ENCODE measurements at regions not wholly inside any gene's neighbourhood (a gene's known extent, or its start where the extent isn't known, plus 50 kb on each side); places are given as distances from the start of the nearest gene placed in this dataset.
"Not testable (repeated sequence)": the region's sequence is repeated elsewhere in the genome, so short reads cannot be mapped to it uniquely, and the experiment has no call there.

GRCh38 chr18:70536370-70537062 is 247.7 kb downstream of the SOCS6 start:
- no peak for DNase-seq

- DNase-seq, result no peak
Measured at GRCh38 chr18:70535041-70535440, 246.2 kb downstream of the SOCS6 start.

- DNase-seq, result not testable (repeated sequence)
Measured at GRCh38 chr18:70525322-70525721, 236.5 kb downstream of the SOCS6 start.

GRCh38 chr18:70523792-70524182 is 234.9 kb downstream of the SOCS6 start:
- no peak for DNase-seq

GRCh38 chr18:70523035-70523791 is 234.4 kb downstream of the SOCS6 start:
- DNase-seq, result no peak

DNA sequence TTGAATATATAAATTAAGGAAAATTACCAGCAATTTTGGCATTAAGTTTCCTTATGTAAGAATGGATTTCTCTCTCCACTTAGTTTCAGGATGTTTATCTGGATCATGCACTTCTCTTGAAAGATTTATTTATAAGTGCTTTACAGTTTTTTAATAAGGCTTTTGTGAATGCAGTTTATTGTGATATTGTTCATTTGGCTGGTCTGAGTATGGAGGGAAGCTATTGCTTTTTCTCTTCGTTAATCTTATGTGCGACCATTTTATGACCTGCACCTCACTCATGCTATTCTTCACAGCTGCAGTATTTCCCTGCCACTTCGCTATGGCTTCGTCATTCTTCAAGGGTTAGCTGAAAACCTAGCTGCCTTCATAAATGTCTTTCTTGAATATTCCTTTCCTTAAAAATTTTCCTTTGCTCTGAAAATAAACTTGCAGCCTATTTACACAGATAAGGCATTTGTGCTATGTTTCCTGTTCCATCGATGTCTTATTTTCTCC is 233.4 kb downstream of the SOCS6 start:
- DNase-seq, result no peak

GRCh38 chr18:70520867-70521266 is 232.0 kb downstream of the SOCS6 start:
- no peak for DNase-seq

DNA sequence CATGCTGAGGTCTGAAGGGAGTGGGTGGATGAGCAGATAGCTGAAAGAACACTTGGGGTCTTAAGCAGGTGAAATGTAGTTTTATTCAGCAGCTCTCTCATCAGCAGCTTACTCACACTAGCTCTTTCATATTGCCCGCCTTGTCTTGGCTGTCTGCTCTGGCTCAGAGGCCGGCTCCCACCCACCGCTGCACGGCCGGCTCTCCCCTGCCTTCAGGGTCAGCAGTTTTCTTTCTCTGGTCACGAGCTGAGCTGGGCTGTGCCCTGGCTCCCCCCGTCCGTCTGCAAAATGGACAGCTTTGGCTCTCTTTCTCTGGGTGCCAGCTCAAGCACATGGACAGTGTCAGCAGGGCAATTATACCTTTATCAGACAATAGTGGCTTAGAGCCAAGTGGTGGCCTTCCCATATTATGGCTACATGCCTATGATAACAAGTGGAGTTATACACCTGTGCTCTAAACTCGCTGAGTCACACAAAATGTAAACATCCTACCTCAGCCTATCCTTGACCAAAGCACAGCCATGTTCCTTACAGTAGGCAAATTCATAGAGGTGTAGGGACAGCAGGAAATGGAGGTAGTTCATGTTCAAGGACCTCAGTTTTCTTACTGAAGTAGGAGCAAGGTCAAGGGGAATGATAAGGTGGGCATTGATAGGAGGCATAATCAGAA is 224.8 kb downstream of the SOCS6 start:
- no peak for DNase-seq

- DNase-seq, result no peak
Measured at GRCh38 chr18:70507970-70508369, 219.1 kb downstream of the SOCS6 start.

GRCh38 chr18:70506511-70506910 is 217.7 kb downstream of the SOCS6 start:
- DNase-seq, result no peak

GRCh38 chr18:70503060-70503459 is 214.2 kb downstream of the SOCS6 start:
- DNase-seq, result no peak

- no peak for DNase-seq
Measured at GRCh38 chr18:70501358-70501757, 212.5 kb downstream of the SOCS6 start.

DNA sequence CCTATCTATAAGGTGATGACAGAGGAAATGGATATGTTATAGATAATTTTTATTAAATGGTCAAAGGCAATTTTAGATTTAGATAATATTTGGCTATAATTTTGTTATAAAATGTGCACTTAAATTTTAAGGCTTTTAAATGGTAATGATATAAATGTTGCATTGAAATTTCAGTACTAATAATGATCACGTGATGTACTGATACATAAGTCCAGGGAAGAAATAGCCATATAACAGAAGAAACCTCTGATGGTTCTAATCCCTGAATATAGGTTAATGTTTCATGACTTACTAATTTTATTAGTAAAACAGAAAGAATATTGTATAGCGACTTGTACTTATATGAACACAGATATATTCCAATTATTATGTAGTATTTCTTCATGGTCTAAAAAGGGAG is 211.9 kb downstream of the SOCS6 start:
- no peak for DNase-seq

DNA sequence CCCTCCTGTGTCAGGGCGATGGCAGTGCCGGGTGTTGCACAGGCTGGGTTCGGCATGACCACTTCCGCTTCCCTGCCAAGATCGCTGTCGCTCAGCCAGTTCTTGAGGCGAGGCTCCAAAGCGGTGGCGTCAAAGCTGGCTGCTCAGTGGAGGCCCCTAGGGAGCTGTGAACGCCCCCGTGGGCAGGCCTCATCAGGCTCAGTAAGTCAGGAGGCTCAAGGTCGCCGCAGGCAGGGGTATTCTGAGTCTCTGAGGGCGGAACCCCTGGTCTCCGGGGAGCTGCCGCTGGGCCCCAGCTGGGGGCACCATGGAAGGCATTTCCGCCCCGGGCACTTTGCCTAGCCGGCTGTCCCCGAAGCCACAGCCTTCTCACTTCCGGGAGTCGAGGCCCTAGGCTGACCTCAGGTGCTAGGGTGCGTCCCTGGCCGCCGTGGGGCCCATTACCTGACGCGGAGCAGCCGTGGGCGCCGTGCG is 210.4 kb downstream of the SOCS6 start:
- DNase-seq, result no peak

DNA sequence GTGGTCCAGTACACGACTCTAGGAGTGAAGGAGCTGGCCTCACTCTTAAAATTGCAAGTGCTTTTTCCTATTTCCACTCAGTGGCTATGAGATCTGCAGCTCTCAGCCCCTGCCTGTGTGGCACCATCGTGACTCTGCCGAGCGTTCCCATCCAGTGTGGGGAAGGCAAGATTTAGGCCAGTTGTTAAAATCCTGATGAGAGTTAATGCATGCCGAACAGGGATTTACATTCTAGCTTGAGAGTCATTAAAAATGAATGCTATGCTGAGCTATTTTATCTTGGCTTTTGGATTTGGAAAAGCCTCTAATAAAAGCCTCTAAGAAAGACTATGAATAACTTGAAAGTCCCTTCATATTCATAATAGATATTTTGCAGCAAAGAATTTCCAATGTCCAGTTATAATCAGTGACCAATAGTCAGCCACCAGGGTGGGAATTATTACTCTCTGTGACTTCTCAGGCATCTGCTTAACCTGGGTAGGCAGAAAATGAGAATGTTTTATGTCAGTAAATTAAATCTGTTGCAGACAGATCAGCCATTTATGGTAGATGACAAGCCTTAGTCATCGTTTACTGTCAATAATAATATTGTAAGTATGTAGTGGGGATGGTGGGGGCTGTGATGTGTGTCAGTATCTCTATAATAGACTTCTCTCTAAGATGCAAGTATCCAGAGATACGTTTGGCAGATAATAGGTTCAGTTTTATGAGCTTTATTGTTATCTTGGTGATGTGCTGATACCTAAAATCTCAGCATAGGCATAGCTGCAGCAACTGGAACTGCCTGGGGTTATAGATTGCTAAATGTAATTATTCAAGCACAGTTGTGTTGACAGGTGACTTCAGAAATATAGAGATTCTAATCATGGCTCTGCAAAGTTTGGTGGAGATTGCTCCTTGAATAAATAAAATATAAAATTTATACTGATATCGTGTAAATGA is 207.8 kb downstream of the SOCS6 start:
- DNase-seq, result no peak

- DNase-seq, result no peak
Measured at GRCh38 chr18:70494524-70494923, 205.7 kb downstream of the SOCS6 start.

- DNase-seq, result no peak
Measured at GRCh38 chr18:70493461-70493860, 204.6 kb downstream of the SOCS6 start.

- DNase-seq, result peak; percentile 79
Measured at GRCh38 chr18:70491734-70492348, 203.0 kb downstream of the SOCS6 start.

- peak; percentile 65 for DNase-seq
Measured at GRCh38 chr18:70489986-70490933, 201.4 kb downstream of the SOCS6 start.

- DNase-seq, result no peak
Measured at GRCh38 chr18:70489571-70489970, 200.7 kb downstream of the SOCS6 start.

GRCh38 chr18:70469916-70470315 is 181.1 kb downstream of the SOCS6 start:
- no peak for DNase-seq

Data from activated effector memory CD4-positive, alpha-beta T cell treated with anti-CD3 and anti-CD28 coated beads, Interleukin-2, amount 50 U/mL, for 16 hours (primary cell).